Endothelial cell of umbilical vein (primary cell): ENCODE measurements at regions not wholly inside any gene's neighbourhood (a gene's known extent, or its start where the extent isn't known, plus 50 kb on each side); places are given as distances from the start of the nearest gene placed in this dataset.

Experiments used
- BruUV-seq: library from RNA; stranded (reverse); fragments of 400-500 nt; replicated peaks from 2 replicates; lab custom pipeline; 2021; lab: Mats Ljungman, UMichigan
- CTCF ChIA-PET: fragments of 300-600, 350-600 bp; sonication (Branson Sonifier 250); formaldehyde crosslinking; loops from one replicate; lab custom pipeline; 2021; ENCODE audit warnings: antibody characterized with exemption, inconsistent platforms; lab: Charles Lee
- POLR2A ChIA-PET: fragments of 300-600, 350-600 bp; sonication (Branson Sonifier 250); formaldehyde crosslinking; loops from one replicate; lab custom pipeline; 2021; ENCODE audit warnings: antibody characterized with exemption, inconsistent platforms; lab: Charles Lee
- DNase-seq: peaks from one replicate; pipeline ENCODE4 v3.0.0-alpha.2; 2011; ENCODE audit warnings: low read depth, low spot score
- FAIRE-seq: peaks from 2 replicates; lab custom pipeline; 2011; peaks lifted over from hg19 to GRCh38; lab: Jason Lieb, UNC
- H2AFZ ChIP-seq: 2 replicates; pipeline ENCODE4 v1.6.0; 2012; ENCODE audit warnings: low read depth, low read length, control low read depth, inconsistent platforms
- H3K27ac ChIP-seq: 2 replicates; pipeline ENCODE4 v1.5.1; 2011; ENCODE audit warnings: low read depth, mild to moderate bottlenecking, control low read depth, low read length, moderate library complexity; ENCODE audit not compliant: insufficient read depth
- H3K27me3 ChIP-seq, 2 experiments: 2 replicates each; pipeline versions ENCODE4 v1.6.0 to v1.6.1; 2011; ENCODE audit warnings: low read length in 2 of 2, mixed read lengths in 1 of 2; ENCODE audit not compliant: control insufficient read depth in 2 of 2, insufficient read depth in 2 of 2
- H3K36me3 ChIP-seq, 2 experiments: 2 replicates in 1 of 2; 3 replicates in 1 of 2; pipeline ENCODE4 v1.5.1; 2011; ENCODE audit warnings: low read length in 2 of 2, mild to moderate bottlenecking in 1 of 2, moderate library complexity in 1 of 2; ENCODE audit not compliant: control insufficient read depth in 2 of 2, insufficient read depth in 2 of 2; ENCODE audit errors: extremely low read depth in 1 of 2
- H3K4me1 ChIP-seq: 3 replicates; pipeline ENCODE4 v1.5.1; 2011; ENCODE audit warnings: mild to moderate bottlenecking, low read length; ENCODE audit not compliant: control insufficient read depth, insufficient read depth; ENCODE audit errors: extremely low read depth
- H3K4me2 ChIP-seq: 2 replicates; pipeline ENCODE4 v1.6.1; 2011; ENCODE audit warnings: low read length, control low read depth, mixed read lengths; ENCODE audit not compliant: insufficient read depth
- H3K4me3 ChIP-seq, 3 experiments: fragments of 200-600 bp in 1 of 3; sonication (generic), shearing (Covaris generic) in 1 of 3; replicated peaks in 1 of 3; 2 replicates each; pipeline ENCODE4 v1.5.1; 2011 to 2016; ENCODE audit warnings: control low read depth in 3 of 3, low read length in 3 of 3, mild to moderate bottlenecking in 2 of 3, inconsistent platforms in 1 of 3, low read depth in 1 of 3, moderate library complexity in 1 of 3; ENCODE audit not compliant: insufficient read depth in 1 of 3
- H3K79me2 ChIP-seq: 2 replicates; pipeline ENCODE4 v1.6.0; 2012; ENCODE audit warnings: low read length, inconsistent platforms; ENCODE audit not compliant: control insufficient read depth, insufficient read depth
- H3K9ac ChIP-seq: replicated peaks from 2 replicates; pipeline ENCODE3; 2011; ENCODE audit warnings: low read length, control low read depth; ENCODE audit not compliant: insufficient read depth; ENCODE audit errors: extremely low read depth
- H3K9me1 ChIP-seq: replicated peaks from 3 replicates; pipeline ENCODE4 v1.6.0; 2011; ENCODE audit warnings: mild to moderate bottlenecking, low read length; ENCODE audit not compliant: control insufficient read depth, insufficient read depth; ENCODE audit errors: extremely low read depth
- H3K9me3 ChIP-seq: replicated peaks from 2 replicates; pipeline ENCODE4 v1.5.1; 2012; ENCODE audit warnings: low read length, inconsistent platforms; ENCODE audit not compliant: control insufficient read depth, insufficient read depth
- H4K20me1 ChIP-seq: replicated peaks from 2 replicates; pipeline ENCODE3; 2011; ENCODE audit warnings: mild to moderate bottlenecking, low read length; ENCODE audit not compliant: control insufficient read depth, insufficient read depth; ENCODE audit errors: extremely low read depth
- CTCF ChIP-seq, 2 donors: IDR thresholded peaks; 1 replicate in 1 of 2; 2 replicates in 1 of 2; pipeline ENCODE4 v1.5.1; 2011; ENCODE audit warnings: low read length in 2 of 2, mild to moderate bottlenecking in 2 of 2, moderate library complexity in 2 of 2, control low read depth in 1 of 2, inconsistent platforms in 1 of 2, low read depth in 1 of 2; ENCODE audit not compliant: insufficient read depth in 1 of 2; ENCODE audit errors: extremely low read depth in 1 of 2
- EZH2 ChIP-seq: IDR thresholded peaks from 2 replicates; pipeline ENCODE4 v1.6.1; 2012; ENCODE audit warnings: borderline replicate concordance, low read depth, mild to moderate bottlenecking, moderate library complexity, low read length, inconsistent platforms; ENCODE audit not compliant: severe bottlenecking
- FOS ChIP-seq: IDR thresholded peaks from 2 replicates; pipeline ENCODE4 v1.6.1; 2011; ENCODE audit warnings: mild to moderate bottlenecking, low read length, moderate library complexity, borderline replicate concordance; ENCODE audit not compliant: insufficient read depth
- GATA2 ChIP-seq: IDR thresholded peaks from 2 replicates; pipeline ENCODE4 v1.7.0; 2011; ENCODE audit warnings: low read depth, mild to moderate bottlenecking, moderate library complexity, mixed read lengths, low read length; ENCODE audit not compliant: insufficient read length, insufficient read depth
- JUN ChIP-seq: IDR thresholded peaks from 2 replicates; pipeline ENCODE4 v1.6.1; 2011; ENCODE audit warnings: borderline replicate concordance, low read depth; ENCODE audit not compliant: insufficient read length, insufficient read depth
- MAX ChIP-seq: IDR thresholded peaks from 2 replicates; pipeline ENCODE4 v1.6.1; 2011; ENCODE audit not compliant: insufficient read depth, insufficient read length
- MYC ChIP-seq: IDR thresholded peaks from one replicate; pipeline ENCODE4 v1.6.1; 2011; ENCODE audit warnings: mild to moderate bottlenecking, low read depth, low read length
- POLR2A ChIP-seq: IDR thresholded peaks from 2 replicates; pipeline ENCODE4 v1.6.1; 2012; ENCODE audit warnings: low read depth, mild to moderate bottlenecking, control low read depth, low read length
- POLR2AphosphoS5 ChIP-seq: IDR thresholded peaks from 2 replicates; pipeline ENCODE4 v1.6.1; 2012; ENCODE audit warnings: low read depth, mild to moderate bottlenecking, control low read depth, low read length, moderate library complexity; ENCODE audit not compliant: insufficient read depth
- dilution Hi-C: fragments of 300-500 bp; cut with MboI; formaldehyde crosslinking; loops from one replicate; pipeline ENCODE4 v1.15.0; 2019; ENCODE audit warnings: low sequenced_read_pairs; ENCODE audit not compliant: extremely low pct_ligation_motif_present
- intact Hi-C: fragments of 100-400 bp; cut with micrococcal nuclease; formaldehyde crosslinking; loops from one replicate; pipeline ENCODE4 v1.10.0; 2022

- H3K27me3 ChIP-seq = peaks cover 1 to 3% of the 10 kb centered on the region in 2 experiments
- H3K4me3 ChIP-seq = no peak overlapping the region
- no TSS peak for BruUV-seq
- H3K9ac ChIP-seq = no peak overlapping the region
- H3K79me2 ChIP-seq = no peaks in the 10 kb centered on the region
- H2AFZ ChIP-seq = no peak overlapping the region
- ChIA-PET CTCF (no interaction called here), POLR2A (no interaction called here)
- H3K27ac ChIP-seq = no peak overlapping the region
- no peaks in the 10 kb centered on the region for H3K9me1 ChIP-seq
- intact Hi-C loops = no loop called here
- dilution Hi-C loops = no loop called here
- FAIRE-seq (no peak), DNase-seq (no peak)
- H3K9me3 ChIP-seq = no peaks in the 10 kb centered on the region
- H3K36me3 ChIP-seq = no peaks in the 10 kb centered on the region
- H3K4me2 ChIP-seq = no peak overlapping the region
- H4K20me1 ChIP-seq = no peaks in the 10 kb centered on the region
- H3K4me1 ChIP-seq = no peaks in the 10 kb centered on the region
- TF ChIP-seq CTCF (IDR thresholded peaks at IDR 0.05; ENCODE audit: extremely low read depth in 1 of 2, insufficient read depth in 1 of 2, low read depth in 1 of 2, low read length in 2 of 2) (no peak), POLR2A (no peak), MAX (no peak), FOS (no peak), EZH2 (no peak), POLR2AphosphoS5 (no peak), GATA2 (no peak), MYC (no peak), JUN (no peak)
These were observed 480.8 kb downstream of the RPS24 start for GRCh38 chr10:78514459-78514858.
